ENCODE measurements at regions not wholly inside any gene's neighbourhood (a gene's known extent, or its start where the extent isn't known, plus 50 kb on each side); places are given as distances from the start of the nearest gene placed in this dataset.

DNA sequence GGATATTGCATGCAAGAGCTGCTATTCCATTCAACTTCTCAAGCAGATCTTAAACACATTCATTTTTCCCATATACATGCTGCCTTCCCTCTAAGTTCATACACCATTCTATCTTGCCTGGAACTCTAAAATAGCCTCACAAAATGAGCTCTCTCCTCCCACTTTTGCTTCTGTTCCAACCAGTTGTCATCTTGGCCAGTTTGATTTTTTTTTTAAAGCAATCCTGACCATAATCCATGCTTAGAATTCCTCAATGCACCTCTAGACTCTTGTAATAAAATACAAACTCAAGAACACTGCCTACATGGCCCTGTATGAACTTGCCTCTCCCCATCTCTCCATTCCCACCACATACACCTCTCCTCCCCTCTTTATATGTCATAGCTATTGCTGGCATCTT lies 68.6 kb upstream of the NPHP3 start:
- TF ChIP-seq, protein P1, sequence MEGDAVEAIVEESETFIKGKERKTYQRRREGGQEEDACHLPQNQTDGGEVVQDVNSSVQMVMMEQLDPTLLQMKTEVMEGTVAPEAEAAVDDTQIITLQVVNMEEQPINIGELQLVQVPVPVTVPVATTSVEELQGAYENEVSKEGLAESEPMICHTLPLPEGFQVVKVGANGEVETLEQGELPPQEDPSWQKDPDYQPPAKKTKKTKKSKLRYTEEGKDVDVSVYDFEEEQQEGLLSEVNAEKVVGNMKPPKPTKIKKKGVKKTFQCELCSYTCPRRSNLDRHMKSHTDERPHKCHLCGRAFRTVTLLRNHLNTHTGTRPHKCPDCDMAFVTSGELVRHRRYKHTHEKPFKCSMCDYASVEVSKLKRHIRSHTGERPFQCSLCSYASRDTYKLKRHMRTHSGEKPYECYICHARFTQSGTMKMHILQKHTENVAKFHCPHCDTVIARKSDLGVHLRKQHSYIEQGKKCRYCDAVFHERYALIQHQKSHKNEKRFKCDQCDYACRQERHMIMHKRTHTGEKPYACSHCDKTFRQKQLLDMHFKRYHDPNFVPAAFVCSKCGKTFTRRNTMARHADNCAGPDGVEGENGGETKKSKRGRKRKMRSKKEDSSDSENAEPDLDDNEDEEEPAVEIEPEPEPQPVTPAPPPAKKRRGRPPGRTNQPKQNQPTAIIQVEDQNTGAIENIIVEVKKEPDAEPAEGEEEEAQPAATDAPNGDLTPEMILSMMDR (IDR thresholded peaks at IDR 0.05; ENCODE audit: control insufficient read depth, extremely low read depth, insufficient read depth), result no peak
- H3K4me3 ChIP-seq (ENCODE audit: low read depth, low read length), result no peak overlapping the region
- DNase-seq (ENCODE audit: low read depth), result no peak

DNA sequence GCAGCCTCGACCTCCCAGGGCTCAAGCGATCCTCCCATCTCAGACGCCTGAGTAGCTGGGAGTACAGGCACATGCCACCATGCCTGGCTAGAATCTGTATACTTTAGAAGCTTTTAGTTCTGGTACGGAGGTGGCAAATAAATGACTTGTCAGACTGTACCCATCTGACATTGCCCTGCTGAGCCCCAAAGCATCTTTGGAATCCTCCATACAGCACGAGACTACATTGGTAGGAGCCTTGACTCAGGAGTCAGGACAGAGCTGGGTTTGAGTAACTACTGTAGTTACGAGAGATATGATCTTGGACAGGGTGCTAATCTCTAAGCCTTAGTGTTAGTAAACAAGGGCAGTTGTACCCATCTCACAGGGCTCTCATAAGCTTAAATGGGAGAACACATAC lies 67.8 kb upstream of the NPHP3 start:
- TF ChIP-seq, protein P1 (IDR thresholded peaks at IDR 0.05; ENCODE audit: control insufficient read depth, extremely low read depth, insufficient read depth), result no peak
- no peak overlapping the region for H3K4me3 ChIP-seq (ENCODE audit: low read depth, low read length)
- no peak for DNase-seq (ENCODE audit: low read depth)

DNA sequence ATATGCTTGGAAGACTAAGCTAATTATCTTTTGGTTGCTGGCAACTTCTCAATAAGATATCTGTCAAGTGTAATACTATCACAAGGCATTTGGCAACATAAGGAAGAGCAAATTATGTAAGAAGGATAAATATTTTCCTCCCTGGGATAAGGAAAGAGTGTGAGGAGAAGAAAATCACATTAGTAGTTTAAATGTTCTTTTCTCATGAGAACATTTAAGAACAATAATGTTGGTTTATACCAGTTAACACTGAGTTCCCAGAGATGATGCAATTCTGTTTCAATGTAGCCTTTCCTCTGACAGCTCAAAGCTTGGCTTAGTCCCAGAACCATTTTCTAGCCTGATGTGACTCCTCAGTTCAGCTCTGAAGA lies 66.1 kb upstream of the NPHP3 start:
- H3K4me3 ChIP-seq (ENCODE audit: low read depth, low read length), result no peak overlapping the region
- peak; percentile 27 for DNase-seq (ENCODE audit: low read depth)
- TF ChIP-seq, protein P1 (IDR thresholded peaks at IDR 0.05; ENCODE audit: control insufficient read depth, extremely low read depth, insufficient read depth), result no peak

DNA sequence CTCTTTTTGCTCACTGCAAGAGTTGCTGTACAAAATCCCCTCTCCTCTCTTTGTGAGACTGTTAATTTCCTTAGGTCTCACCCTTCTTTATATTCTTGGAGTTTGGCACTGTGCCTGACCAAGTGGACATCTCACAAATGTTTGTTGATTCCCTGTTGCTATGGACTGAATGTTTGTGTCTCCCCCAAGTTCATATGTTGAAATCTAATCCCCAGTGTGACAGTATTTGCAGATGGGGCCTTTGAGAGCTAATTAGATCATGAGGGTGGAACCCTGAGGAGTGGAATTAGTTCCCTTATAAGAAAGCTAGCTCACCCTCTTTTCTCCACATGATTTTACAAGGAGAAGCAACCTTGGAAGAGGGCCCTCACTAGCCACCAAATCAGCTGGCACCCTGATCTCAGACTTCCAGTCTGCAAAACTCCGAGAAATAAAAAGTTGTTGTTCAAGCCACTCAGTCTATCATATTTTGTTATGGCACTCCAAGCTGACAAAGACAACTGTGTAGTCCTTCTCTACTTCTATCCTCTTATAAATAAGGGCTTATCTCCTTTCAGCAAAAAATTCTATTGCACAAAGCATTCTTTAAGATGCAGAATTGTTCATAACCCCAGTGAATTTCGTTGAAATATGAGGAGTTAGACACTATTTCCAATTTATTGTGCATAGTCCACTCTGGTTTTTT lies 65.5 kb upstream of the NPHP3 start:
- no peak overlapping the region for H3K4me3 ChIP-seq (ENCODE audit: low read depth, low read length)
- DNase-seq (ENCODE audit: low read depth), result no peak
- TF ChIP-seq, protein P1 (IDR thresholded peaks at IDR 0.05; ENCODE audit: control insufficient read depth, extremely low read depth, insufficient read depth), result no peak

DNA sequence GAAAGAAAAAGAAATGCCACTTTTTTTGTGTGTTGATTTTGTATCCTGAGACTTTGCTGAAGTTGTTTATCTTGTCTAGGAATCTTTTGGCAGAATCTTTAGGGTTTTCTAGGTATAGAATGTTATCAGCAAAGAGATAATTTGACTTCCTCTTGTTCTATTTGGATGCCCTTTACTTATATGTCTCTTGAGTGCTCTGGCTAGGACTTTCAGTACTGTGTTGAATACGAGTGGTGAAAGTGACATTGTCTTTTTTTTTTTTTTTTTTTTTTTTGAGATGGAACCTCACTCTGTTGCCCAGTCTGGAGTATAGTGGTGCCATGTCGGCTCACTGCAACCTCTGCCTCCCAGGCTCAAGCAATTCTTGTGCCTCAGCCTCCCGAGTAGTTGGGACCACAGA lies 64.7 kb upstream of the NPHP3 start:
- DNase-seq (ENCODE audit: low read depth), result no peak
- no peak overlapping the region for H3K4me3 ChIP-seq (ENCODE audit: low read depth, low read length)
- TF ChIP-seq, protein P1 (IDR thresholded peaks at IDR 0.05; ENCODE audit: control insufficient read depth, extremely low read depth, insufficient read depth), result no peak

DNA sequence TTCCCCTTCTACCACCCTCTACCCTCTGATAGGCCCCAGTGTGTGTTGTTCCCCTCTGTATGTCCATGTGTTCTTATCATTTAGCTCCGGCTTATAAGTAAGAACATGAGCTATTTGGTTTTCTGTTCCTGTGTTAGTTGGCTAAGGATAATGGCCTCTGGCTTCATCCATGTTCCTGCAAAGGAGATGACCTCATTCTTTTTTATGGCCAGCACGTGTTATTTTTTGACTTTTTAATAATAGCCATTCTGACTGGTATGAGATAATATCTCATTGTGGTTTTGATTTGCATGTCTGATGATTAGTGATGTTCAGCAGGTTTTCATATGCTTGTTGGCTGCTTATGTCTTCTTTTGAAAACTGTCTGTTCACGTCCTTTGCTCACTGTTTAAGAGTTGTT lies 63.1 kb upstream of the NPHP3 start:
- H3K4me3 ChIP-seq (ENCODE audit: low read depth, low read length), result no peak overlapping the region
- TF ChIP-seq, protein P1 (IDR thresholded peaks at IDR 0.05; ENCODE audit: control insufficient read depth, extremely low read depth, insufficient read depth), result no peak
- DNase-seq (ENCODE audit: low read depth), result no peak

DNA sequence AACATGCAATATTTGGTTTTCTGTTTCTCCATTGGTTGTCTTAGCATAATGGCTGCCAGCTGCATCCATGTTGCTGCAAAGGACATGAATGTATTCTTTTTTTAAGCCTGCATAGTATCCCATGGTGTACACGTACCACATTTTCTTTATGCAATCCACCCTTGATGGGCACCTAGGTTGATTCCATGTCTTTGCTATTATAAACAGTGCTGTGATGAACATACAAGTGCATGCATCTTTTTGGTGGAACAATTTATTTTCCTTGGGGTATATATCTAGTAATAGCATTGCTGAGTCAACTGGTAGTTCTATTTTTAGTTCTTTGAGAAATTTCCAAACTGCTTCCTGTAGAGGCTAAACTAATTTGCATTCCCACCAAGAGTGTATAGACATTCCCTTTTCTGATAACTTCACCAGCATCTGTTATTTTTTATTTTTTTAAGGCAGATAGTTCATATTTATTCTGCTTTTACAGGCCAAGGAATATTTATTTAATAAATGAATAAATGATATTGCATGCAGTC lies 62.4 kb upstream of the NPHP3 start:
- TF ChIP-seq, protein P1 (IDR thresholded peaks at IDR 0.05; ENCODE audit: control insufficient read depth, extremely low read depth, insufficient read depth), result no peak
- H3K4me3 ChIP-seq (ENCODE audit: low read depth, low read length), result no peak overlapping the region
- no peak for DNase-seq (ENCODE audit: low read depth)

Measured in LNCaP clone FGC (cell line).